Type B pancreatic cell (in vitro differentiated cells): ENCODE measurements at regions not wholly inside any gene's neighbourhood (a gene's known extent, or its start where the extent isn't known, plus 50 kb on each side); places are given as distances from the start of the nearest gene placed in this dataset.

Source experiments
- DNase-seq: peaks from one replicate; pipeline ENCODE4 v3.0.0; 2021; ENCODE audit warnings: mixed read lengths; ENCODE audit not compliant: unreplicated experiment; ENCODE audit errors: extremely low spot score
- H3K27ac Mint-ChIP-seq: 2 replicates; pipeline ENCODE4 v1.8.0; 2021; ENCODE audit warnings: mild to moderate bottlenecking, mixed read lengths
- H3K27me3 Mint-ChIP-seq: 2 replicates; pipeline ENCODE4 v1.8.0; 2021; ENCODE audit warnings: mixed read lengths
- H3K36me3 Mint-ChIP-seq: 2 replicates; pipeline ENCODE4 v1.8.0; 2021; ENCODE audit warnings: mixed read lengths
- H3K4me1 Mint-ChIP-seq: one replicate; pipeline ENCODE4 v1.8.0; 2021; ENCODE audit warnings: mixed read lengths; ENCODE audit not compliant: unreplicated experiment
- H3K4me3 Mint-ChIP-seq: 2 replicates; pipeline ENCODE4 v1.8.0; 2021; ENCODE audit warnings: mild to moderate bottlenecking, mixed read lengths
- H3K9me3 Mint-ChIP-seq: 2 replicates; pipeline ENCODE4 v1.8.0; 2021; ENCODE audit warnings: mixed read lengths
- TF ChIP-seq, protein P1 (sequence below): fragments of 200-600 bp; sonication (generic); conservative IDR thresholded peaks from 2 replicates; pipeline ENCODE4 v1.5.0; 2021; ENCODE audit warnings: antibody characterized with exemption, mild to moderate bottlenecking

DNA sequence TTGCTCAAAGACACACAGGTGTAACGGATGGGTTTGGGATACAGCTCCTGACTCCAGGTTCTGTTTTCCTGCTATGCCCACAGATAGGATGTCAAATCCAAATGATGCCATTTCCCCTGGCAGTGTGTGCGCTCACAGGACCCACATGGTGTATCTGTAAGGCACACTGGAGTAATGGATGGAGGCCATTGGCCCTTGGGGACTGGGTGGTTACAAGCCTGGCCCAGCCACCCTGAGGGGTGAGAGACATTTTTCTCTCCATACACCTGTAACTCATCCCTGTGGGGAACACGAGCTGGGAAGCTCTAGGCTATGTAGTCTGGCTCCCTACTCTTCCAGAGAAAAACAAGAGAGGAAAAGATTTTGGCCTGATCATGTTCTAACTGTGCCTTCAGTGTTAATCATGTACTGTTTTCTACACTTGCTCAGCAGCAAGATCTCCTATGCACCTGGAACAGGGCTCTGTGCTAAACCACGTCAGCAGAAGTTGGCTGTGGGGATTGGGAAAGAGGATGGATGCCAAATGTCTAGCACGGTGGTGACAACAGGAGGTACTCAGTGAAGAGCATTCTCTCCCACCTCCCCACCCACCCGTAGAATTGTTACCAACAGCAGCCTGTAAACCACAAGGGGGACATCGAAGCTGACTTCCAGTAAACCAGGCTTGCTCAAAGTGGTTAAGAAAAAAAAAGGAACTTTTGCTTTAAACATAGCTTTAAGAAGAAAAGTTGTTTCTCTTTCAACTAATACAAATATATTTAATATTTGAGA lies 237.0 kb downstream of the LACC1 start:
- TF ChIP-seq, protein P1, sequence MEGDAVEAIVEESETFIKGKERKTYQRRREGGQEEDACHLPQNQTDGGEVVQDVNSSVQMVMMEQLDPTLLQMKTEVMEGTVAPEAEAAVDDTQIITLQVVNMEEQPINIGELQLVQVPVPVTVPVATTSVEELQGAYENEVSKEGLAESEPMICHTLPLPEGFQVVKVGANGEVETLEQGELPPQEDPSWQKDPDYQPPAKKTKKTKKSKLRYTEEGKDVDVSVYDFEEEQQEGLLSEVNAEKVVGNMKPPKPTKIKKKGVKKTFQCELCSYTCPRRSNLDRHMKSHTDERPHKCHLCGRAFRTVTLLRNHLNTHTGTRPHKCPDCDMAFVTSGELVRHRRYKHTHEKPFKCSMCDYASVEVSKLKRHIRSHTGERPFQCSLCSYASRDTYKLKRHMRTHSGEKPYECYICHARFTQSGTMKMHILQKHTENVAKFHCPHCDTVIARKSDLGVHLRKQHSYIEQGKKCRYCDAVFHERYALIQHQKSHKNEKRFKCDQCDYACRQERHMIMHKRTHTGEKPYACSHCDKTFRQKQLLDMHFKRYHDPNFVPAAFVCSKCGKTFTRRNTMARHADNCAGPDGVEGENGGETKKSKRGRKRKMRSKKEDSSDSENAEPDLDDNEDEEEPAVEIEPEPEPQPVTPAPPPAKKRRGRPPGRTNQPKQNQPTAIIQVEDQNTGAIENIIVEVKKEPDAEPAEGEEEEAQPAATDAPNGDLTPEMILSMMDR, result no peak
- Mint-ChIP-seq H3K4me3 (no peak overlapping the region), H3K27ac (no peak overlapping the region), H3K4me1 (peaks cover 34% of the 10 kb centered on the region), H3K9me3 (no peaks in the 10 kb centered on the region), H3K27me3 (no peaks in the 10 kb centered on the region), H3K36me3 (no peaks in the 10 kb centered on the region)
- DNase-seq, result no peak

DNA sequence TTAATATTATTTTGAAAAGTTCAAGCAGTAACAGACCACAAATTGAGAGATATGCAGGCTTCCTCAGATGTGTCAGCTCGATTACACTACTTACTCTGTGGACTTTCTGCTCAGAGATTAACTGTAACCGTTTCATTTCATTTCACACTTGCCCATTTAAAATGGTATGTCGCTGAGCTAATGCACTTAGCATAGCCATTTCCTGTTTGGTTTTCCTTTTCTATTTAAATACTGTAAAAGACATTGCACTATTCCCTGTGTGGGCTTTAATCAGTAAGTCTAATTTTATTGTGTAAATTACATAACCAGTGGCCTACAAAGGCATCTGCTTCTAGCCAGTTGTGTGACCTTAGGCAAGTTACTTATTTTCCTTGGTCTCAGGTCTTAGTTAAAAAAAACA lies 237.6 kb downstream of the LACC1 start:
- Mint-ChIP-seq H3K9me3 (no peaks in the 10 kb centered on the region), H3K27ac (no peak overlapping the region), H3K4me1 (peaks cover 34% of the 10 kb centered on the region), H3K36me3 (no peaks in the 10 kb centered on the region), H3K27me3 (no peaks in the 10 kb centered on the region), H3K4me3 (no peak overlapping the region)
- TF ChIP-seq, protein P1, result no peak
- DNase-seq, result no peak

DNA sequence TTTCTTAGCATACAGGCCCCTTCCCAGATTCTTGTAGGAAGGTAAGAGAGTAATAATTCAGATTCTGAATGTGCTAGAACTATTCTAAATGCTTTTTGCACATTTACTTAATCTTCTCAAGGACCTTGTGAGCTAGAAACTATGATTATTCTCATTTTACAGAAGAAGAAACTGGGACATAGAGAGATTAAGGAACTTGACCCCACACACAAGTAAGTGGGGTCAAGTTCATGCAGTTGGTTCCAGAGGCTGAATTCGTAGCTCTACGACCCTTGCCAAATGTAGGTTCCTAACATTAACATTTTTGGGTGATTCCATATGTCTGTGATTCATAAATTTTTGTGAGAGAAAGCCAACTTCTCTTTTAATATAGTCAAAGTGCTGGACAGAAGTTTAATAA lies 238.1 kb downstream of the LACC1 start:
- Mint-ChIP-seq H3K4me1 (peaks cover 32% of the 10 kb centered on the region), H3K27ac (no peak overlapping the region), H3K27me3 (no peaks in the 10 kb centered on the region), H3K4me3 (no peak overlapping the region), H3K36me3 (no peaks in the 10 kb centered on the region), H3K9me3 (no peaks in the 10 kb centered on the region)
- TF ChIP-seq, protein P1, result no peak
- no peak for DNase-seq

DNA sequence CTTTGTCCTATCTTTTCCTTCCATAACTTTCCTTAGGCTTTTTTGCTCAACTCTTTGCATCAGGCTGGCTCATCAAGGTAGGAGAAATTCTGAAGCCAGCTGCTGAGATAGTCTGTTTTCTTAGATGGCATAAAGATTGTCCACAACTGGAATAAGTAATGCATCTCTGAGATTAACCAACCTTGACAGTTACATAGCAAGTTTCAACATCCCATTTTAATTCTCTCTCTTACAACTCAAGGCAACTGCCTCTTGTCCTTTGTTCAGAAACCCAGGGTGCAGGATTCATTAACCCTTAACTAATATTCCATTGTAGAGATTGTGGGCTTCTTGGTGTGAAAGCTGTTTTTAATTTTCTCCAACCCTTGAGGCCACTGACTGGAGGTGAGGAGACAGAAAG lies 239.2 kb downstream of the LACC1 start:
- Mint-ChIP-seq H3K9me3 (peaks cover 5% of the 10 kb centered on the region), H3K4me3 (no peak overlapping the region), H3K4me1 (peaks cover 30% of the 10 kb centered on the region), H3K27me3 (no peaks in the 10 kb centered on the region), H3K36me3 (no peaks in the 10 kb centered on the region), H3K27ac (no peak overlapping the region)
- TF ChIP-seq, protein P1, result no peak
- no peak for DNase-seq

DNA sequence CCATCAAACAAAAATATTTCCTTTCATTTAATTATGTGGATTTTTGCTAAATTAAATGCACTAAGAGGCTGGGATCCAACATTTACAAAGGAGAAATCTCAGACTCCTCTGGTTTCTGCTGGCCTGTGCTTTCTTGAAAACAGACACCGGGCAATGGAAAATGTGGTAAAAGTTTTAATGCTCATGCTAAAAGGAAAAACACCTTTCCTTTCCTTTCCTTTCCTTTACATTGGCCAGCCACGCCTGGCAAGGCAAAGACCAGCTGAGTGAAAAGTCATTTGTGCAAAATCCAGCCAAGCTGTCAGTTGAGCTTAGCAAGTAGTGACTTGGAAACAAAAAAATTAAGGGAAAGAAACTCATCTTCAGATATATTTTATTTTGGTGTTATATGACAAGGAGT lies 240.3 kb downstream of the LACC1 start:
- Mint-ChIP-seq H3K4me1 (peaks cover 26% of the 10 kb centered on the region), H3K4me3 (no peak overlapping the region), H3K36me3 (no peaks in the 10 kb centered on the region), H3K9me3 (peaks cover 5% of the 10 kb centered on the region), H3K27me3 (no peaks in the 10 kb centered on the region), H3K27ac (no peak overlapping the region)
- TF ChIP-seq, protein P1, result no peak
- no peak for DNase-seq
